Activated CD4-positive, alpha-beta T cell treated with anti-CD3 and anti-CD28 coated beads, Interleukin-2, amount 10 ng/mL, durations not matched to agents 7 days and 5 days (primary cell): ENCODE measurements at regions not wholly inside any gene's neighbourhood (a gene's known extent, or its start where the extent isn't known, plus 50 kb on each side); places are given as distances from the start of the nearest gene placed in this dataset.

Experiments used
- CTCF ChIA-PET: fragments of 350-600 bp; sonication (Branson Sonifier 250); formaldehyde crosslinking; loops from one replicate; lab custom pipeline; 2021; ENCODE audit warnings: antibody characterized with exemption; lab: Charles Lee
- POLR2A ChIA-PET: fragments of 350-600 bp; sonication (Branson Sonifier 250); formaldehyde crosslinking; loops from one replicate; lab custom pipeline; 2021; ENCODE audit warnings: antibody characterized with exemption; lab: Charles Lee
- DNase-seq: peaks from one replicate; pipeline ENCODE4 v3.0.0-alpha.2; 2020
- H3K27ac Mint-ChIP-seq: one replicate; pipeline ENCODE4 v1.8.0; 2021; ENCODE audit warnings: mild to moderate bottlenecking, moderate library complexity, mixed read lengths
- H3K27me3 Mint-ChIP-seq: one replicate; pipeline ENCODE4 v1.8.0; 2021; ENCODE audit warnings: mixed read lengths
- H3K36me3 Mint-ChIP-seq: one replicate; pipeline ENCODE4 v1.8.0; 2021; ENCODE audit warnings: low read depth, mixed read lengths
- H3K4me1 Mint-ChIP-seq: one replicate; pipeline ENCODE4 v1.8.0; 2021; ENCODE audit warnings: mixed read lengths
- H3K4me3 Mint-ChIP-seq: one replicate; pipeline ENCODE4 v1.8.0; 2021; ENCODE audit warnings: mild to moderate bottlenecking, moderate library complexity, mixed read lengths
- H3K9me3 Mint-ChIP-seq: one replicate; pipeline ENCODE4 v1.8.0; 2021; ENCODE audit warnings: mixed read lengths

DNA sequence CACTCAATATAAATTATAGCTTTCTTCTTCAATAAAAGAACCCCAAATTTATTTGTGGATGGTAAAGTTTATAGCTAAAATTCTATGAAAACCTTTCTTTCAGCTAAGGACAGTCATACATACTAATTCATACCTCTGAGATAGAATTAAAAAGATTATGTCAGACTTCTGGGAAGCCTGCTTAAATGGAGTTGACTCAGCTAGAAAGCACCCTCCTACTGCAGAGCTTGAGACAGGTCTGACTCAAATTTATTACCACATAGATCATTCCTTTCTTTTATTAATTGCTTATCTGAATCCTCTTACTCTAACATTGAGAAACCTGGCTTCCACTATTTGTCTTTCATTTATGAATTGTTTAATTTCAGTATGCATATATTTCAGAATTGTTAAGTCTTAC, 1007.0 kb upstream of the LRFN5 start:
- Mint-ChIP-seq H3K27ac (no peak overlapping the region), H3K27me3 (no peaks in the 10 kb centered on the region), H3K36me3 (no peaks in the 10 kb centered on the region), H3K4me3 (no peak overlapping the region), H3K9me3 (no peaks in the 10 kb centered on the region), H3K4me1 (no peaks in the 10 kb centered on the region)
- CTCF ChIA-PET = no interaction called here
- POLR2A ChIA-PET = no interaction called here
- DNase-seq = no peak

DNA sequence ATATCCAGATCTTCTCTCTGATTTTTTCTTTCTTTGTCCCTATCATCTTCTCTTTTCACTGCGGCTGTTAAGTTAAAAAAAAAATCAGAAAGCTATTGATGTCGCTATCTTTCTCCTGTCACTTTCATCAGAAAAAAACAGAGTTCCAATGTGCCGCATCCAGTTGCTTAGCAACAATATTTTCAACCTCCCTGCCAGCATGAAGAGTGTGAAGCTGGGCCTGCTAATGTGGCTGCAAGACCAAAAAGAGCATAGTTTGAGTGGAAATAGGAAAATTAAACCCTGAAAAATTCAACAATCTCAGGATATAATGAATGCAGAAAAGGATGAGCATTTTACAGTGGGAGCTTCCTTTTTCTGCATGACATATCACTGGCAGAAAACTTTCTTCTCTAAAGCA, 1025.4 kb upstream of the LRFN5 start:
- no peaks in the 10 kb centered on the region for H3K27me3 Mint-ChIP-seq
- H3K4me3 Mint-ChIP-seq = no peak overlapping the region
- H3K9me3 Mint-ChIP-seq = no peaks in the 10 kb centered on the region
- POLR2A ChIA-PET = interaction anchor here (0.7 kb wide), 1 partner anchor 113 kb away, joined by 3 read pairs; no protein-coding TSS in a partner anchor
- H3K4me1 Mint-ChIP-seq = no peaks in the 10 kb centered on the region
- CTCF ChIA-PET = interaction anchor here (0.7 kb wide), 1 partner anchor 622 kb away, joined by 3 read pairs; no protein-coding TSS in a partner anchor
- no peak for DNase-seq
- no peak overlapping the region for H3K27ac Mint-ChIP-seq
- H3K36me3 Mint-ChIP-seq = no peaks in the 10 kb centered on the region

GRCh38 chr14:40576880-40577478, 1029.7 kb upstream of the LRFN5 start:
- Mint-ChIP-seq H3K4me3 (no peak overlapping the region), H3K27me3 (no peaks in the 10 kb centered on the region), H3K9me3 (no peaks in the 10 kb centered on the region), H3K27ac (no peak overlapping the region), H3K36me3 (no peaks in the 10 kb centered on the region), H3K4me1 (no peaks in the 10 kb centered on the region)
- POLR2A ChIA-PET = no interaction called here
- CTCF ChIA-PET = no interaction called here
- no peak for DNase-seq

DNA sequence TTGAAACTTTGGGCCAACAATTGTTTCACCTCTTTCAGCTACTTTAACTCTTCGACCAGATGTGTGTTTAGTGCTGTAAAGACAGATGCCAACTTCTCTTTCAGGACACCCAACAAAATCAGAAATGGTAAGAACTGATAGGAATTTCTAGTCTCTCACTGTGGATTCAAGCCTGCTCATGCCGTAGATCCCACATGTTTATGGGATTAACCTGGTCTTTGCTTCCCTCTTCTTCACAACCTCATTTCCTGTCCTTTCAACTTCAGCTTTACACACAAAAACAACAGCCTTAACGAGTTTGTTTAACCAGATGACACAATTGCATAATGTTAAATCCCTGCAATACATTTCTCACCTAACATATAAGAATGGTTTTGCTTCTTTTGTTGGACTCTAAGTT, 1031.9 kb upstream of the LRFN5 start:
- Mint-ChIP-seq H3K4me3 (no peak overlapping the region), H3K27ac (no peak overlapping the region), H3K36me3 (no peaks in the 10 kb centered on the region), H3K4me1 (no peaks in the 10 kb centered on the region), H3K27me3 (no peaks in the 10 kb centered on the region), H3K9me3 (no peaks in the 10 kb centered on the region)
- CTCF ChIA-PET = no interaction called here
- DNase-seq = no peak
- POLR2A ChIA-PET = no interaction called here

- H3K27me3 Mint-ChIP-seq = no peaks in the 10 kb centered on the region
- no peaks in the 10 kb centered on the region for H3K4me1 Mint-ChIP-seq
- CTCF ChIA-PET = no interaction called here
- peaks cover 5% of the 10 kb centered on the region for H3K9me3 Mint-ChIP-seq
- H3K36me3 Mint-ChIP-seq = no peaks in the 10 kb centered on the region
- DNase-seq = no peak
- H3K27ac Mint-ChIP-seq = no peak overlapping the region
- POLR2A ChIA-PET = no interaction called here
- H3K4me3 Mint-ChIP-seq = no peak overlapping the region
Observed at GRCh38 chr14:40525314-40525713, 1081.4 kb upstream of the LRFN5 start.

GRCh38 chr14:40523123-40523522, 1083.6 kb upstream of the LRFN5 start:
- ChIA-PET CTCF (no interaction called here), POLR2A (no interaction called here)
- no peak overlapping the region for H3K27ac Mint-ChIP-seq
- no peak overlapping the region for H3K4me3 Mint-ChIP-seq
- no peaks in the 10 kb centered on the region for H3K4me1 Mint-ChIP-seq
- no peaks in the 10 kb centered on the region for H3K36me3 Mint-ChIP-seq
- H3K9me3 Mint-ChIP-seq = peaks cover 4% of the 10 kb centered on the region
- no peaks in the 10 kb centered on the region for H3K27me3 Mint-ChIP-seq
- no peak for DNase-seq

- no peak for DNase-seq
- no peaks in the 10 kb centered on the region for H3K4me1 Mint-ChIP-seq
- H3K36me3 Mint-ChIP-seq = no peaks in the 10 kb centered on the region
- POLR2A ChIA-PET = no interaction called here
- H3K9me3 Mint-ChIP-seq = no peaks in the 10 kb centered on the region
- H3K4me3 Mint-ChIP-seq = no peak overlapping the region
- no peaks in the 10 kb centered on the region for H3K27me3 Mint-ChIP-seq
- H3K27ac Mint-ChIP-seq = no peak overlapping the region
- CTCF ChIA-PET = no interaction called here
Observed at GRCh38 chr14:40494483-40494882, 1062.2 kb upstream of the FBXO33 start.

DNA sequence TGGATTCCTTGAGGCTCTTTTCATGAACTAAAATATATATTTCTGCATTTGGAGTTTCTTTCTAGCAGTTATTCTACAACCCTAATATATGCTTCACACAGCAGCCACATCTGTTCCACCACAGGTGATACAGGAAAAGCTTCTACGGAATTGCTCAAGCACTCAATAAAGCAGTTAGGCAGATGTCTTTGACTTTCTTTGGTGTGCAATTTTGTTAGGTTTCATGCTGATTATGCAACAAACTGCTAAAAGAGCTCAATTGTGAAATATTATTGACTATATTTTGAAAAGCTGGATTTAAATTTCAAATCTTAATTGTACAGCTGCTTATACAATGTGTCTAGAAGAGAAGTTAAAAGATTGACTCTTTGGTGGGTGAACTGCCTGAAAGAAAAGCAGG, 1055.6 kb upstream of the FBXO33 start:
- POLR2A ChIA-PET = no interaction called here
- no peak for DNase-seq
- Mint-ChIP-seq H3K4me3 (no peak overlapping the region), H3K4me1 (no peaks in the 10 kb centered on the region), H3K36me3 (no peaks in the 10 kb centered on the region), H3K27ac (no peak overlapping the region), H3K9me3 (no peaks in the 10 kb centered on the region), H3K27me3 (no peaks in the 10 kb centered on the region)
- CTCF ChIA-PET = no interaction called here

GRCh38 chr14:40485688-40486087, 1053.5 kb upstream of the FBXO33 start:
- ChIA-PET CTCF (no interaction called here), POLR2A (no interaction called here)
- H3K36me3 Mint-ChIP-seq = no peaks in the 10 kb centered on the region
- H3K27ac Mint-ChIP-seq = no peak overlapping the region
- H3K4me1 Mint-ChIP-seq = no peaks in the 10 kb centered on the region
- H3K9me3 Mint-ChIP-seq = no peaks in the 10 kb centered on the region
- no peaks in the 10 kb centered on the region for H3K27me3 Mint-ChIP-seq
- DNase-seq = no peak
- H3K4me3 Mint-ChIP-seq = no peak overlapping the region

DNA sequence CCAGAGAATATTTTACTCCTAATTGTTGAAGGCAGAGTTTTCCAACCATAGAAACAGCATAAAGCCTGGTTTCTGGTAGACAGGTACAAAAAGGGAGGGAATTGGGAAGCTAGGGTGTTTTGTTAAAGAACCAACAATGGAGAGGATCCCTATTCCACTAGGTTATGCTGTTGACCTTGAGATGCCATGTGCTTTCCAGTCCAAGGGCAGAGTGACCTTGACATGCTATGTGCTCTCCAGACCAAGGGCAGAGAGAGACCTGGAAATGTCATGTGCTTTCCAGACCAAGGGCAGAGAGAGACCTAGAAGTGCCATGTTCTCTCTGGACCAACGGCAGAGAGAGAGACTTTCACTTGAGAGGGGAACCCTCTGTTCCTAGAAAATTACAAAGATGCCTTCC, 1043.8 kb upstream of the FBXO33 start:
- H3K4me1 Mint-ChIP-seq = no peaks in the 10 kb centered on the region
- no peaks in the 10 kb centered on the region for H3K27me3 Mint-ChIP-seq
- H3K4me3 Mint-ChIP-seq = no peak overlapping the region
- CTCF ChIA-PET = no interaction called here
- no peak overlapping the region for H3K27ac Mint-ChIP-seq
- peaks cover 21% of the 10 kb centered on the region for H3K9me3 Mint-ChIP-seq
- no peaks in the 10 kb centered on the region for H3K36me3 Mint-ChIP-seq
- no peak for DNase-seq
- POLR2A ChIA-PET = no interaction called here

GRCh38 chr14:40467969-40468368, 1035.7 kb upstream of the FBXO33 start:
- Mint-ChIP-seq H3K4me1 (no peaks in the 10 kb centered on the region), H3K9me3 (peaks cover 24% of the 10 kb centered on the region), H3K36me3 (no peaks in the 10 kb centered on the region), H3K27me3 (no peaks in the 10 kb centered on the region), H3K27ac (no peak overlapping the region), H3K4me3 (no peak overlapping the region)
- ChIA-PET POLR2A (no interaction called here), CTCF (no interaction called here)
- no peak for DNase-seq

DNA sequence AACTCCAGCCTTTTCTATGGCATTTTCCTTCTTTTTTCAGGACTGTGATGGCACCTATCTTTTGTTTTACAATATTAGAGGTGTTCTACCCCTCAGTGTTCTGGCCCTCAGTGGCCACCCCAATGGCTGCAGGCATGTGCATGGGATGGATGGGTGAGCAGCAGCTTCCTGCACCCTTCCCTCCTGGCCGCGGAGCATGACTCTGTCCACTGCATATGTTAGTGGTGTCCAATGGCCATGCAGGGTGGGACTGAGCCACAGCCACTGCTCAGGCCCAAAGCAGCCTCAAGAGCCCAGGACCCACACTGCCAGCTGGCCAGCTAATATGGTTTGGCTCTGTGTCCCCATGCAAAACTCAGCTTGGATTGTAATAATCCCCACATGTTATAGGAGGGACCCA, 1032.3 kb upstream of the FBXO33 start:
- no peak for DNase-seq
- Mint-ChIP-seq H3K4me3 (no peak overlapping the region), H3K4me1 (no peaks in the 10 kb centered on the region), H3K27me3 (no peaks in the 10 kb centered on the region), H3K36me3 (no peaks in the 10 kb centered on the region), H3K27ac (no peak overlapping the region), H3K9me3 (peaks cover 20% of the 10 kb centered on the region)
- POLR2A ChIA-PET = no interaction called here
- CTCF ChIA-PET = no interaction called here

GRCh38 chr14:40463886-40464285, 1031.7 kb upstream of the FBXO33 start:
- Mint-ChIP-seq H3K9me3 (peaks cover 17% of the 10 kb centered on the region), H3K4me3 (no peak overlapping the region), H3K27me3 (no peaks in the 10 kb centered on the region), H3K4me1 (no peaks in the 10 kb centered on the region), H3K36me3 (no peaks in the 10 kb centered on the region), H3K27ac (no peak overlapping the region)
- CTCF ChIA-PET = no interaction called here
- POLR2A ChIA-PET = no interaction called here
- no peak for DNase-seq

DNA sequence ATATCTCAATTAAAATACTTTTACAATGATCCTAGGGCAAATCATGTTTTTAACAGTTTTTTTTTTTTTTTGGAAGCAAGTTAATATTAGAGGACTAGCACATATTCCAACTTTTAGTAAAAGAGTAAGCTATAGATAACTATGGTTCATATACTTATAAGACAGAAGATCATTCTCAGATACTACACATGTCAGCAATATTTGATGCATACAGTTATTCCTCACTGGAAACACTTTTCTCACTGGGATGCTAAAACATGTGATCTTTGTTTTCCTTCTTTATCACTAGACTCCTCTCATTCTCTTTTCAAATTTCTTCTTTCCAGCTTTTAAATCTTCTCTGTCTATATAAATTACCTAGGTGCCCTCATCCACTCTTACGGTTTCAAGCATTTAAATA, 1020.4 kb upstream of the FBXO33 start:
- ChIA-PET CTCF (no interaction called here), POLR2A (no interaction called here)
- DNase-seq = no peak
- Mint-ChIP-seq H3K36me3 (no peaks in the 10 kb centered on the region), H3K27me3 (no peaks in the 10 kb centered on the region), H3K9me3 (no peaks in the 10 kb centered on the region), H3K4me1 (no peaks in the 10 kb centered on the region), H3K4me3 (no peak overlapping the region), H3K27ac (no peak overlapping the region)
